Panc1 (cell line): ENCODE measurements at regions not wholly inside any gene's neighbourhood (a gene's known extent, or its start where the extent isn't known, plus 50 kb on each side); places are given as distances from the start of the nearest gene placed in this dataset.

ENCODE experiments used
- ATAC-seq: fragments of 200-7000 bp; cut with Tn5 transposase; 2 replicates; pipeline ENCODE4 v1.9.1; 2020; ENCODE audit warnings: mild to moderate bottlenecking, moderate library complexity
- BruUV-seq: library from RNA; stranded (reverse); fragments of 400-500 nt; replicated peaks from 2 replicates; lab custom pipeline; 2021; lab: Mats Ljungman, UMichigan
- CTCF ChIA-PET: fragments of 300-600 bp; sonication (Branson Sonifier 250); formaldehyde crosslinking; loops from one replicate; lab custom pipeline; 2022; ENCODE audit warnings: antibody characterized with exemption; lab: Charles Lee
- POLR2A ChIA-PET: fragments of 300-600 bp; sonication (Branson Sonifier 250); formaldehyde crosslinking; loops from one replicate; lab custom pipeline; 2022; ENCODE audit warnings: antibody characterized with exemption; lab: Charles Lee
- DNase-seq: peaks from one replicate; pipeline ENCODE4 v3.0.0-alpha.2; 2010; ENCODE audit warnings: low read depth, low spot score
- H3K27ac ChIP-seq: 2 replicates; pipeline ENCODE4 v1.5.1; 2011; ENCODE audit warnings: mild to moderate bottlenecking, low read length, inconsistent platforms
- H3K27me3 ChIP-seq: fragments of 200-500 bp; sonication (Bioruptor generic); 2 replicates; pipeline ENCODE4 v1.6.0; 2014; ENCODE audit warnings: low read length, inconsistent platforms; ENCODE audit not compliant: control insufficient read depth, insufficient read depth
- H3K36me3 ChIP-seq: fragments of 200-500 bp; sonication (Bioruptor generic); 2 replicates; pipeline ENCODE4 v1.5.1; 2014; ENCODE audit warnings: inconsistent platforms, mild to moderate bottlenecking, low read length, moderate library complexity; ENCODE audit not compliant: control insufficient read depth, insufficient read depth
- H3K4me1 ChIP-seq: 2 replicates; pipeline ENCODE4 v1.5.1; 2011; ENCODE audit warnings: inconsistent platforms, mild to moderate bottlenecking, low read length, moderate library complexity; ENCODE audit not compliant: control insufficient read depth, insufficient read depth
- H3K4me3 ChIP-seq, 2 experiments: 2 replicates each; pipeline ENCODE4 v1.5.1; 2011 to 2012; ENCODE audit warnings: low read depth in 2 of 2, low read length in 2 of 2, mild to moderate bottlenecking in 2 of 2, inconsistent platforms in 1 of 2, moderate library complexity in 1 of 2
- H3K9me3 ChIP-seq: fragments of 200-500 bp; sonication (Bioruptor generic); 2 replicates; pipeline ENCODE4 v1.5.1; 2014; ENCODE audit warnings: low read depth, mild to moderate bottlenecking, inconsistent platforms, low read length, moderate library complexity; ENCODE audit not compliant: control insufficient read depth, insufficient read depth
- CTCF ChIP-seq: fragments of 450-650 bp; IDR thresholded peaks from 2 replicates; pipeline ENCODE4 v1.5.1; 2017; ENCODE audit warnings: mild to moderate bottlenecking
- POLR2AphosphoS5 ChIP-seq: IDR thresholded peaks from 2 replicates; pipeline ENCODE4 v1.6.1; 2012; ENCODE audit warnings: mild to moderate bottlenecking, low read depth, low read length, moderate library complexity
- REST ChIP-seq, 2 experiments: IDR thresholded peaks; 2 replicates each; pipeline ENCODE4 v1.6.1; 2011 to 2012; ENCODE audit warnings: low read depth in 2 of 2, control low read depth in 1 of 2, low read length in 1 of 2, mild to moderate bottlenecking in 1 of 2, moderate library complexity in 1 of 2; ENCODE audit not compliant: insufficient read depth in 1 of 2
- SIN3A ChIP-seq: IDR thresholded peaks from 2 replicates; pipeline ENCODE4 v1.6.1; 2012; ENCODE audit warnings: low read depth, mild to moderate bottlenecking, low read length, moderate library complexity, borderline replicate concordance; ENCODE audit not compliant: insufficient read depth
- TCF7L2 ChIP-seq: IDR thresholded peaks from 2 replicates; pipeline ENCODE4 v1.6.1; 2011; ENCODE audit warnings: mild to moderate bottlenecking, low read depth, low read length, inconsistent platforms
- in situ Hi-C: cut with HindIII; loops from 2 replicates; pipeline ENCODE4 v1.10.0; 2016; ENCODE audit warnings: low sequenced_read_pairs, low pct_unique_long_range_greater_than_20kb
- intact Hi-C: fragments of 100-400 bp; cut with micrococcal nuclease; formaldehyde crosslinking; loops from one replicate; pipeline ENCODE4 v1.10.0; 2022; ENCODE audit not compliant: unreplicated experiment

GRCh38 chr7:70887186-70887585 is 244.8 kb upstream of the GALNT17 start:
- no TSS peak for BruUV-seq
- H3K9me3 ChIP-seq: 0 out of 2 replicates have a peak, but pooled peaks cover 4% of the 10 kb centered on the region
- TF ChIP-seq POLR2AphosphoS5 (no peak), CTCF (no peak), TCF7L2 (no peak), SIN3A (no peak), REST (IDR thresholded peaks at IDR 0.05; ENCODE audit: insufficient read depth in 1 of 2, low read depth in 2 of 2, low read length in 1 of 2) (no peak)
- ChIA-PET POLR2A (no interaction called here), CTCF (no interaction called here)
- no peak overlapping the region for H3K4me3 ChIP-seq
- DNase-seq: no peak
- in situ Hi-C loops: no loop called here
- no peaks in the 10 kb centered on the region for H3K36me3 ChIP-seq
- no peak for ATAC-seq
- intact Hi-C loops: no loop called here
- H3K27me3 ChIP-seq: no peaks in the 10 kb centered on the region
- H3K4me1 ChIP-seq: no peaks in the 10 kb centered on the region
- no peak overlapping the region for H3K27ac ChIP-seq

GRCh38 chr7:70890147-70890969 is 241.6 kb upstream of the GALNT17 start:
- DNase-seq (no peak), ATAC-seq (no peak)
- intact Hi-C loops: no loop called here
- Histone ChIP-seq H3K4me3 (no peak overlapping the region), H3K27ac (no peak overlapping the region), H3K27me3 (no peaks in the 10 kb centered on the region; the same call in 1 of the 2 replicates), H3K36me3 (no peaks in the 10 kb centered on the region), H3K9me3 (0 out of 2 replicates have a peak, but pooled peaks cover 4% of the 10 kb centered on the region), H3K4me1 (no peaks in the 10 kb centered on the region)
- BruUV-seq: no TSS peak
- in situ Hi-C loops: no loop called here
- CTCF ChIA-PET: no interaction called here
- TF ChIP-seq CTCF (no peak), TCF7L2 (no peak), SIN3A (no peak), POLR2AphosphoS5 (no peak), REST (IDR thresholded peaks at IDR 0.05; ENCODE audit: insufficient read depth in 1 of 2, low read depth in 2 of 2, low read length in 1 of 2) (no peak)
- POLR2A ChIA-PET: no interaction called here
